Neural progenitor cell (in vitro differentiated cells): ENCODE measurements at regions not wholly inside any gene's neighbourhood (a gene's known extent, or its start where the extent isn't known, plus 50 kb on each side); places are given as distances from the start of the nearest gene placed in this dataset.

Experiments used
- DNase-seq: peaks from one replicate; pipeline ENCODE4 v3.0.0-alpha.2; 2016; ENCODE audit warnings: low spot score
- H2AFZ ChIP-seq: fragments of 200-600 bp; sonication (generic); replicated peaks from 2 replicates; pipeline ENCODE4 v1.6.1; 2016; ENCODE audit warnings: antibody characterized with exemption
- H3F3A ChIP-seq: fragments of 200-600 bp; sonication (generic); 2 replicates; pipeline ENCODE4 v1.6.1; 2016; ENCODE audit warnings: antibody characterized with exemption, low read depth
- H3K27ac ChIP-seq: fragments of 200-600 bp; sonication (generic); 2 replicates; pipeline ENCODE4 v1.5.1; 2016; ENCODE audit warnings: mild to moderate bottlenecking
- H3K27me3 ChIP-seq: fragments of 200-600 bp; sonication (generic); 2 replicates; pipeline ENCODE4 v1.6.1; 2016; ENCODE audit warnings: mild to moderate bottlenecking, moderate library complexity
- H3K36me3 ChIP-seq: fragments of 200-600 bp; sonication (generic); 2 replicates; pipeline ENCODE4 v1.5.1; 2016
- H3K4me1 ChIP-seq: fragments of 200-600 bp; sonication (generic); 2 replicates; pipeline ENCODE4 v1.6.1; 2016; ENCODE audit warnings: mixed run types
- H3K4me2 ChIP-seq: fragments of 200-600 bp; sonication (generic); 2 replicates; pipeline ENCODE4 v1.6.1; 2016
- H3K4me3 ChIP-seq: fragments of 200-600 bp; sonication (generic); 2 replicates; pipeline ENCODE4 v1.5.1; 2016
- H3K79me2 ChIP-seq: fragments of 200-600 bp; sonication (generic); 2 replicates; pipeline ENCODE4 v1.6.1; 2016; ENCODE audit warnings: low read depth
- H3K9ac ChIP-seq: fragments of 200-600 bp; sonication (generic); 2 replicates; pipeline ENCODE4 v1.6.1; 2016
- H3K9me3 ChIP-seq: fragments of 200-600 bp; sonication (generic); 2 replicates; pipeline ENCODE4 v1.5.1; 2016; ENCODE audit warnings: low read depth
- H4K20me1 ChIP-seq: fragments of 200-600 bp; sonication (generic); 2 replicates; pipeline ENCODE4 v1.6.1; 2016; ENCODE audit warnings: low read depth
- H3K27ac Mint-ChIP-seq: 3 replicates; pipeline ENCODE4 v1.8.0; 2021; ENCODE audit warnings: mixed read lengths
- H3K27me3 Mint-ChIP-seq: 2 replicates; pipeline ENCODE4 v1.8.0; 2022; ENCODE audit warnings: low read depth, mild to moderate bottlenecking, inconsistent platforms, moderate library complexity, mixed read lengths; ENCODE audit not compliant: insufficient read depth
- H3K36me3 Mint-ChIP-seq: 3 replicates; pipeline ENCODE4 v1.8.0; 2021; ENCODE audit warnings: mixed read lengths
- H3K4me1 Mint-ChIP-seq: 3 replicates; pipeline ENCODE4 v1.8.0; 2021; ENCODE audit warnings: mixed read lengths
- H3K4me3 Mint-ChIP-seq: 3 replicates; pipeline ENCODE4 v1.8.0; 2021; ENCODE audit warnings: mild to moderate bottlenecking, moderate library complexity, mixed read lengths
- H3K9me3 Mint-ChIP-seq: 3 replicates; pipeline ENCODE4 v1.8.0; 2020; ENCODE audit warnings: mixed read lengths
- CTCF ChIP-seq: fragments of 200-600 bp; sonication (generic); IDR thresholded peaks from 2 replicates; pipeline ENCODE4 v1.5.1; 2017; ENCODE audit warnings: antibody characterized with exemption, mild to moderate bottlenecking
- EZH2 ChIP-seq: fragments of 200-600 bp; sonication (generic); IDR thresholded peaks from 2 replicates; pipeline ENCODE4 v1.6.1; 2017; ENCODE audit warnings: antibody characterized with exemption, mild to moderate bottlenecking, moderate library complexity
- EZH2phosphoT487 ChIP-seq: fragments of 200-600 bp; sonication (generic); IDR thresholded peaks from 2 replicates; pipeline ENCODE4 v1.6.1; 2017; ENCODE audit warnings: antibody characterized with exemption

GRCh38 chr16:86945166-86945900 is 367.0 kb downstream of the FOXL1 start:
- Histone ChIP-seq H3K4me1 (peaks cover 11% of the 10 kb centered on the region), H3K4me2 (no peak overlapping the region), H3K36me3 (no peaks in the 10 kb centered on the region), H3K79me2 (no peaks in the 10 kb centered on the region), H3K27me3 (no peaks in the 10 kb centered on the region), H3K27ac (no peak overlapping the region), H2AFZ (no peak overlapping the region), H3K9me3 (no peaks in the 10 kb centered on the region), H4K20me1 (no peaks in the 10 kb centered on the region), H3K9ac (no peak overlapping the region), H3F3A (no peaks in the 10 kb centered on the region), H3K4me3 (no peak overlapping the region)
- Mint-ChIP-seq H3K27ac (no peak overlapping the region), H3K4me3 (no peak overlapping the region), H3K36me3 (no peaks in the 10 kb centered on the region), H3K4me1 (peaks cover 23% of the 10 kb centered on the region), H3K9me3 (no peaks in the 10 kb centered on the region), H3K27me3 (peaks cover 13% of the 10 kb centered on the region)
- no peak for TF ChIP-seq CTCF
- TF ChIP-seq EZH2phosphoT487, result no peak
- no peak for DNase-seq

- Histone ChIP-seq H3K27me3 (no peaks in the 10 kb centered on the region), H3K79me2 (no peaks in the 10 kb centered on the region), H3K27ac (no peak overlapping the region), H3F3A (no peaks in the 10 kb centered on the region), H2AFZ (no peak overlapping the region), H3K9ac (no peak overlapping the region), H3K4me1 (peaks cover 11% of the 10 kb centered on the region), H4K20me1 (no peaks in the 10 kb centered on the region), H3K36me3 (no peaks in the 10 kb centered on the region), H3K9me3 (no peaks in the 10 kb centered on the region), H3K4me3 (no peak overlapping the region), H3K4me2 (no peak overlapping the region)
- Mint-ChIP-seq H3K27ac (no peak overlapping the region), H3K36me3 (no peaks in the 10 kb centered on the region), H3K27me3 (peaks cover 13% of the 10 kb centered on the region), H3K9me3 (no peaks in the 10 kb centered on the region), H3K4me1 (peaks cover 23% of the 10 kb centered on the region), H3K4me3 (no peak overlapping the region)
- no peak for TF ChIP-seq CTCF
- no peak for TF ChIP-seq EZH2phosphoT487
- TF ChIP-seq EZH2, result no peak
- DNase-seq, result no peak
Observed at GRCh38 chr16:86946396-86946795, 368.0 kb downstream of the FOXL1 start.

GRCh38 chr16:86946981-86947380 is 368.6 kb downstream of the FOXL1 start:
- no peaks in the 10 kb centered on the region for H3K27me3 ChIP-seq
- H3K36me3 ChIP-seq, result no peaks in the 10 kb centered on the region
- no peaks in the 10 kb centered on the region for H3K36me3 Mint-ChIP-seq
- no peaks in the 10 kb centered on the region for H3K79me2 ChIP-seq
- DNase-seq, result no peak
- H3K27ac Mint-ChIP-seq, result no peak overlapping the region
- H3K4me1 Mint-ChIP-seq, result peaks cover 23% of the 10 kb centered on the region
- no peaks in the 10 kb centered on the region for H3F3A ChIP-seq
- no peak overlapping the region for H3K9ac ChIP-seq
- H3K4me1 ChIP-seq, result peaks cover 11% of the 10 kb centered on the region
- TF ChIP-seq EZH2 (no peak), CTCF (no peak), EZH2phosphoT487 (no peak)
- no peaks in the 10 kb centered on the region for H4K20me1 ChIP-seq
- H3K9me3 Mint-ChIP-seq, result no peaks in the 10 kb centered on the region
- peaks cover 13% of the 10 kb centered on the region for H3K27me3 Mint-ChIP-seq
- no peak overlapping the region for H3K4me3 Mint-ChIP-seq
- H3K4me2 ChIP-seq, result no peak overlapping the region
- no peaks in the 10 kb centered on the region for H3K9me3 ChIP-seq
- no peak overlapping the region for H2AFZ ChIP-seq
- no peak overlapping the region for H3K27ac ChIP-seq
- no peak overlapping the region for H3K4me3 ChIP-seq
